OCI-LY7 (cell line): ENCODE measurements at regions not wholly inside any gene's neighbourhood (a gene's known extent, or its start where the extent isn't known, plus 50 kb on each side); places are given as distances from the start of the nearest gene placed in this dataset.

ENCODE experiments used
- EZH2phosphoT487 ChIP-seq: fragments of 200-600 bp; sonication (generic); IDR thresholded peaks from 2 replicates; pipeline ENCODE4 v1.6.1; 2018; ENCODE audit warnings: low read depth, borderline replicate concordance, mild to moderate bottlenecking, mixed run types, antibody characterized with exemption, low read length, moderate library complexity, mixed read lengths
- TF ChIP-seq, protein P1 (sequence below): fragments of 200-600 bp; sonication (generic); conservative IDR thresholded peaks from 2 replicates; pipeline ENCODE4 v1.5.1; 2014; ENCODE audit warnings: mild to moderate bottlenecking, antibody characterized with exemption, low read length, moderate library complexity, mixed read lengths

DNA sequence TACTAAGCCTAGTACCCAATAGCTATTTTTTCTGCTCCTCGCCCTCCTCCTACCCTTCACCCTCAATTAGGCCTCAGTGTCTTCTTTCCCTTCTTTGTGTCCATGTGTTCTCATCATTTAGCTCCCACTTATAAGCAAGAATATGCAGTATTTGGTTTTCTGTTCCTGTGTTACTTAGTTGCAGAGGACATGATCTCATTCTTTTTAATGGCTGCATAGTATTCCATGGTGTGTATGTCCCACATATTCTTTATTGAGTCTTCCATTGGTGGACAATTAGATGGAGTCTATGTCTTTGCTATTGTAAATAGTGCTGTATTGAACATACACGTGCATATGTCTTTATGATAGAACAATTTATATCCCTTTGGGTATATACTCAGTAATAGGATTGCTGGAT, 106.9 kb upstream of the NR5A2 start:
- TF ChIP-seq, protein P1, sequence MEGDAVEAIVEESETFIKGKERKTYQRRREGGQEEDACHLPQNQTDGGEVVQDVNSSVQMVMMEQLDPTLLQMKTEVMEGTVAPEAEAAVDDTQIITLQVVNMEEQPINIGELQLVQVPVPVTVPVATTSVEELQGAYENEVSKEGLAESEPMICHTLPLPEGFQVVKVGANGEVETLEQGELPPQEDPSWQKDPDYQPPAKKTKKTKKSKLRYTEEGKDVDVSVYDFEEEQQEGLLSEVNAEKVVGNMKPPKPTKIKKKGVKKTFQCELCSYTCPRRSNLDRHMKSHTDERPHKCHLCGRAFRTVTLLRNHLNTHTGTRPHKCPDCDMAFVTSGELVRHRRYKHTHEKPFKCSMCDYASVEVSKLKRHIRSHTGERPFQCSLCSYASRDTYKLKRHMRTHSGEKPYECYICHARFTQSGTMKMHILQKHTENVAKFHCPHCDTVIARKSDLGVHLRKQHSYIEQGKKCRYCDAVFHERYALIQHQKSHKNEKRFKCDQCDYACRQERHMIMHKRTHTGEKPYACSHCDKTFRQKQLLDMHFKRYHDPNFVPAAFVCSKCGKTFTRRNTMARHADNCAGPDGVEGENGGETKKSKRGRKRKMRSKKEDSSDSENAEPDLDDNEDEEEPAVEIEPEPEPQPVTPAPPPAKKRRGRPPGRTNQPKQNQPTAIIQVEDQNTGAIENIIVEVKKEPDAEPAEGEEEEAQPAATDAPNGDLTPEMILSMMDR = no peak
- TF ChIP-seq EZH2phosphoT487 = no peak
